ENCODE measurements at regions not wholly inside any gene's neighbourhood (a gene's known extent, or its start where the extent isn't known, plus 50 kb on each side); places are given as distances from the start of the nearest gene placed in this dataset.

GRCh38 chr12:127469331-127469730 is 797.6 kb upstream of the TMEM132C start:
- DNase-seq (ENCODE audit: low read depth in 4 of 6, low spot score in 6 of 6) = peak in 1 of 6 donors; percentile 53
- 100% methylated on average over 1 of the region's 1 CpG for WGBS (ENCODE audit: insufficient coverage)
- no peak overlapping the region for H3K27ac ChIP-seq (ENCODE audit: low read depth, low read length)
- no peaks in the 10 kb centered on the region for H3K36me3 ChIP-seq (ENCODE audit: control insufficient read depth, insufficient read depth, low read length)
- H3K27me3 ChIP-seq (ENCODE audit: control insufficient read depth, insufficient read depth, low read length) = no peaks in the 10 kb centered on the region
- H3K4me3 ChIP-seq (ENCODE audit: low read depth, low read length) = no peak overlapping the region
- H3K4me1 ChIP-seq (ENCODE audit: control insufficient read depth, insufficient read depth, low read length) = no peaks in the 10 kb centered on the region
- no peaks in the 10 kb centered on the region for H3K9me3 ChIP-seq (ENCODE audit: control insufficient read depth, insufficient read depth, low read length)

- peak in 1 of 6 donors; percentile 79 for DNase-seq (ENCODE audit: low read depth in 4 of 6, low spot score in 6 of 6)
- no peaks in the 10 kb centered on the region for H3K9me3 ChIP-seq (ENCODE audit: control insufficient read depth, insufficient read depth, low read length)
- H3K4me3 ChIP-seq (ENCODE audit: low read depth, low read length) = no peak overlapping the region
- H3K4me1 ChIP-seq (ENCODE audit: control insufficient read depth, insufficient read depth, low read length) = no peaks in the 10 kb centered on the region
- H3K27me3 ChIP-seq (ENCODE audit: control insufficient read depth, insufficient read depth, low read length) = no peaks in the 10 kb centered on the region
- WGBS (ENCODE audit: insufficient coverage) = no CpG with 5 or more reads among the region's 6 CpGs
- H3K27ac ChIP-seq (ENCODE audit: low read depth, low read length) = no peak overlapping the region
- no peaks in the 10 kb centered on the region for H3K36me3 ChIP-seq (ENCODE audit: control insufficient read depth, insufficient read depth, low read length)
Observed at GRCh38 chr12:127473766-127474165, 793.2 kb upstream of the TMEM132C start.

- H3K4me3 ChIP-seq (ENCODE audit: low read depth, low read length) = no peak overlapping the region
- peaks cover 3% of the 10 kb centered on the region for H3K4me1 ChIP-seq (ENCODE audit: control insufficient read depth, insufficient read depth, low read length)
- WGBS (ENCODE audit: insufficient coverage) = 43% methylated on average over 2 of the region's 5 CpGs
- no peaks in the 10 kb centered on the region for H3K9me3 ChIP-seq (ENCODE audit: control insufficient read depth, insufficient read depth, low read length)
- H3K27ac ChIP-seq (ENCODE audit: low read depth, low read length) = no peak overlapping the region
- no peaks in the 10 kb centered on the region for H3K36me3 ChIP-seq (ENCODE audit: control insufficient read depth, insufficient read depth, low read length)
- DNase-seq (ENCODE audit: low read depth in 4 of 6, low spot score in 6 of 6) = peak in 2 of 6 donors; percentile 9 to 66
- H3K27me3 ChIP-seq (ENCODE audit: control insufficient read depth, insufficient read depth, low read length) = no peaks in the 10 kb centered on the region
Observed at GRCh38 chr12:127479256-127479655, 787.7 kb upstream of the TMEM132C start.

- H3K9me3 ChIP-seq (ENCODE audit: control insufficient read depth, insufficient read depth, low read length) = no peaks in the 10 kb centered on the region
- H3K4me3 ChIP-seq (ENCODE audit: low read depth, low read length) = no peak overlapping the region
- peaks cover 3% of the 10 kb centered on the region for H3K4me1 ChIP-seq (ENCODE audit: control insufficient read depth, insufficient read depth, low read length)
- WGBS (ENCODE audit: insufficient coverage) = 80% methylated on average over 1 of the region's 5 CpGs
- H3K27me3 ChIP-seq (ENCODE audit: control insufficient read depth, insufficient read depth, low read length) = no peaks in the 10 kb centered on the region
- no peaks in the 10 kb centered on the region for H3K36me3 ChIP-seq (ENCODE audit: control insufficient read depth, insufficient read depth, low read length)
- no peak overlapping the region for H3K27ac ChIP-seq (ENCODE audit: low read depth, low read length)
- no peak for DNase-seq (ENCODE audit: low read depth in 4 of 6, low spot score in 6 of 6)
Observed at GRCh38 chr12:127480775-127481314, 786.1 kb upstream of the TMEM132C start.

GRCh38 chr12:127482950-127483349 is 784.0 kb upstream of the TMEM132C start:
- Histone ChIP-seq H3K36me3 (ENCODE audit: control insufficient read depth, insufficient read depth, low read length) (no peaks in the 10 kb centered on the region), H3K4me1 (ENCODE audit: control insufficient read depth, insufficient read depth, low read length) (peaks cover 3% of the 10 kb centered on the region), H3K27ac (ENCODE audit: low read depth, low read length) (no peak overlapping the region), H3K4me3 (ENCODE audit: low read depth, low read length) (no peak overlapping the region), H3K27me3 (ENCODE audit: control insufficient read depth, insufficient read depth, low read length) (no peaks in the 10 kb centered on the region), H3K9me3 (ENCODE audit: control insufficient read depth, insufficient read depth, low read length) (no peaks in the 10 kb centered on the region)
- 95% methylated on average over 11 of the region's 11 CpGs for WGBS (ENCODE audit: insufficient coverage)
- DNase-seq (ENCODE audit: low read depth in 4 of 6, low spot score in 6 of 6) = no peak

GRCh38 chr12:127485528-127485927 is 781.4 kb upstream of the TMEM132C start:
- Histone ChIP-seq H3K4me1 (ENCODE audit: control insufficient read depth, insufficient read depth, low read length) (no peaks in the 10 kb centered on the region), H3K27ac (ENCODE audit: low read depth, low read length) (no peak overlapping the region), H3K36me3 (ENCODE audit: control insufficient read depth, insufficient read depth, low read length) (no peaks in the 10 kb centered on the region), H3K9me3 (ENCODE audit: control insufficient read depth, insufficient read depth, low read length) (no peaks in the 10 kb centered on the region), H3K27me3 (ENCODE audit: control insufficient read depth, insufficient read depth, low read length) (no peaks in the 10 kb centered on the region), H3K4me3 (ENCODE audit: low read depth, low read length) (no peak overlapping the region)
- DNase-seq (ENCODE audit: low read depth in 4 of 6, low spot score in 6 of 6) = no peak
- WGBS (ENCODE audit: insufficient coverage) = 78% methylated on average over 1 of the region's 4 CpGs

- Histone ChIP-seq H3K27ac (ENCODE audit: low read depth, low read length) (no peak overlapping the region), H3K36me3 (ENCODE audit: control insufficient read depth, insufficient read depth, low read length) (no peaks in the 10 kb centered on the region), H3K27me3 (ENCODE audit: control insufficient read depth, insufficient read depth, low read length) (no peaks in the 10 kb centered on the region), H3K9me3 (ENCODE audit: control insufficient read depth, insufficient read depth, low read length) (no peaks in the 10 kb centered on the region), H3K4me1 (ENCODE audit: control insufficient read depth, insufficient read depth, low read length) (no peaks in the 10 kb centered on the region), H3K4me3 (ENCODE audit: low read depth, low read length) (no peak overlapping the region)
- WGBS (ENCODE audit: insufficient coverage) = no CpG with 5 or more reads among the region's 1 CpG
- DNase-seq (ENCODE audit: low read depth in 4 of 6, low spot score in 6 of 6) = no peak
Observed at GRCh38 chr12:127487031-127487430, 779.9 kb upstream of the TMEM132C start.

GRCh38 chr12:127489061-127489460 is 777.9 kb upstream of the TMEM132C start:
- H3K4me3 ChIP-seq (ENCODE audit: low read depth, low read length) = no peak overlapping the region
- H3K4me1 ChIP-seq (ENCODE audit: control insufficient read depth, insufficient read depth, low read length) = no peaks in the 10 kb centered on the region
- H3K9me3 ChIP-seq (ENCODE audit: control insufficient read depth, insufficient read depth, low read length) = no peaks in the 10 kb centered on the region
- H3K27me3 ChIP-seq (ENCODE audit: control insufficient read depth, insufficient read depth, low read length) = no peaks in the 10 kb centered on the region
- 88% methylated on average over 3 of the region's 6 CpGs for WGBS (ENCODE audit: insufficient coverage)
- no peaks in the 10 kb centered on the region for H3K36me3 ChIP-seq (ENCODE audit: control insufficient read depth, insufficient read depth, low read length)
- no peak overlapping the region for H3K27ac ChIP-seq (ENCODE audit: low read depth, low read length)
- no peak for DNase-seq (ENCODE audit: low read depth in 4 of 6, low spot score in 6 of 6)

- H3K27me3 ChIP-seq (ENCODE audit: control insufficient read depth, insufficient read depth, low read length) = no peaks in the 10 kb centered on the region
- DNase-seq (ENCODE audit: low read depth in 4 of 6, low spot score in 6 of 6) = peak in 1 of 6 donors; percentile 65
- no peaks in the 10 kb centered on the region for H3K9me3 ChIP-seq (ENCODE audit: control insufficient read depth, insufficient read depth, low read length)
- no peaks in the 10 kb centered on the region for H3K4me1 ChIP-seq (ENCODE audit: control insufficient read depth, insufficient read depth, low read length)
- 84% methylated on average over 13 of the region's 17 CpGs for WGBS (ENCODE audit: insufficient coverage)
- H3K27ac ChIP-seq (ENCODE audit: low read depth, low read length) = no peak overlapping the region
- H3K36me3 ChIP-seq (ENCODE audit: control insufficient read depth, insufficient read depth, low read length) = no peaks in the 10 kb centered on the region
- H3K4me3 ChIP-seq (ENCODE audit: low read depth, low read length) = no peak overlapping the region
Observed at GRCh38 chr12:127494961-127495915, 771.7 kb upstream of the TMEM132C start.

- WGBS (ENCODE audit: insufficient coverage) = 40% methylated on average over 1 of the region's 6 CpGs
- Histone ChIP-seq H3K9me3 (ENCODE audit: control insufficient read depth, insufficient read depth, low read length) (no peaks in the 10 kb centered on the region), H3K4me1 (ENCODE audit: control insufficient read depth, insufficient read depth, low read length) (no peaks in the 10 kb centered on the region), H3K27ac (ENCODE audit: low read depth, low read length) (no peak overlapping the region), H3K4me3 (ENCODE audit: low read depth, low read length) (no peak overlapping the region), H3K36me3 (ENCODE audit: control insufficient read depth, insufficient read depth, low read length) (no peaks in the 10 kb centered on the region), H3K27me3 (ENCODE audit: control insufficient read depth, insufficient read depth, low read length) (no peaks in the 10 kb centered on the region)
- no peak for DNase-seq (ENCODE audit: low read depth in 4 of 6, low spot score in 6 of 6)
Observed at GRCh38 chr12:127496255-127496654, 770.7 kb upstream of the TMEM132C start.

Measured in spinal cord (tissue), 9 donors.